Effector memory CD8-positive, alpha-beta T cell (primary cell): ENCODE measurements at regions not wholly inside any gene's neighbourhood (a gene's known extent, or its start where the extent isn't known, plus 50 kb on each side); places are given as distances from the start of the nearest gene placed in this dataset.
"Not testable (repeated sequence)": the region's sequence is repeated elsewhere in the genome, so short reads cannot be mapped to it uniquely, and the experiment has no call there.

Source experiments
- ATAC-seq: fragments of 150-1000 bp; cut with Tn5 transposase; replicated peaks from 2 replicates; pipeline ENCODE4 v1.10.0; 2021; ENCODE audit warnings: mild to moderate bottlenecking, moderate library complexity
- DNase-seq, 3 experiments: peaks; one replicate each; pipeline ENCODE4 v3.0.0; 2021
- H3K27ac Mint-ChIP-seq, 2 donors: one replicate each; pipeline ENCODE4 v1.8.0; 2022; ENCODE audit warnings: mild to moderate bottlenecking in 2 of 2, mixed read lengths in 2 of 2, moderate library complexity in 2 of 2
- H3K27me3 Mint-ChIP-seq, 2 donors: one replicate each; pipeline ENCODE4 v1.8.0; 2022; ENCODE audit warnings: mixed read lengths in 2 of 2
- H3K36me3 Mint-ChIP-seq: one replicate; pipeline ENCODE4 v1.8.0; 2022; ENCODE audit warnings: mild to moderate bottlenecking, moderate library complexity, mixed read lengths; ENCODE audit not compliant: insufficient read depth
- H3K4me1 Mint-ChIP-seq, 2 donors: one replicate each; pipeline ENCODE4 v1.8.0; 2022; ENCODE audit warnings: low read depth in 2 of 2, mixed read lengths in 2 of 2
- H3K4me3 Mint-ChIP-seq, 2 donors: one replicate each; pipeline ENCODE4 v1.8.0; 2022; ENCODE audit warnings: mild to moderate bottlenecking in 2 of 2, mixed read lengths in 2 of 2, moderate library complexity in 2 of 2
- H3K9me3 Mint-ChIP-seq, 2 donors: one replicate each; pipeline ENCODE4 v1.8.0; 2022; ENCODE audit warnings: mixed read lengths in 2 of 2

DNA sequence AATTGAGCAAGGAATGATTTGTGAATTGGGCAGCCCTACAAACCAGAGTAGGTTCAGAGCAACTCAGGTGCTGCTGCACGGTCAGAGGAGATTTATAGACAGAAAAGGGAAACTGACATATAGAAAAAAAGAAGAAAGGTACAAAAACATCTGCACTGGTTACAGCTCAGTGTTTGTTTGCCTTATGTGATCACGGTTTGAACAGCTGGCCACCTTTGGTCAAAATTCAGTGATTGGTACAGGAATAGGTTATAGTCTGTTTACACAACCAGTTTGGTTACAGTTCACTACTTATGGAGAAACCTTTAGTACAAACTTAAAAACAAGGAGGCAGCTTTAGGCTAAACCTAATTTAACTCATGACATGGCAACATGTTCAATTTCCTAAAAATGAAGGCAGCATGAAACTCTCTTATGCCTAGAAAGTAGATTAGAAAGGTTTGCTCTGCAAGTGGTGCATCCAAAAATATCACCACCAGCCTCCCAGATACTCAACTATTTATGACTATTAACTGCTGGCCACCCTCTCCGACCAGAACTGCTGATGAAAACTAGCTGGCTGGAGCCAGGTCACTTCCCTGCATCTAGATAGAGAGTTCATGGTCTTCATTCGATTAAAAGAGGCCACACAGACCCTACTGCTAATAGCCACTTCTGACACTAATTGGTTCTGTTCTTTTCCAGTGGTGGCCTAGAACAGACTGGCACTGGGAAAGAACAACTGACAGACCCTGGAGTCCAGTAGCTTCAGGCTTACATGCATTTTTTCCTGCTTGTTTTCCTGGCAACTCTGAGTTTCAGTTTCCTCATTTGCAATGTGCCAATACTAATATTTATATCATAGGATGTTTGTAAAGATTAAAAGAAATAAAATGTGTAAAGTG lies 548.0 kb downstream of the CCSER2 start:
- Mint-ChIP-seq H3K36me3 (no peaks in the 10 kb centered on the region), H3K4me1 (no peaks in the 10 kb centered on the region), H3K4me3 (no peak overlapping the region), H3K27me3 (no peaks in the 10 kb centered on the region), H3K9me3 (no peaks in the 10 kb centered on the region), H3K27ac (no peak overlapping the region)
- DNase-seq (no peak), ATAC-seq (no peak)

DNA sequence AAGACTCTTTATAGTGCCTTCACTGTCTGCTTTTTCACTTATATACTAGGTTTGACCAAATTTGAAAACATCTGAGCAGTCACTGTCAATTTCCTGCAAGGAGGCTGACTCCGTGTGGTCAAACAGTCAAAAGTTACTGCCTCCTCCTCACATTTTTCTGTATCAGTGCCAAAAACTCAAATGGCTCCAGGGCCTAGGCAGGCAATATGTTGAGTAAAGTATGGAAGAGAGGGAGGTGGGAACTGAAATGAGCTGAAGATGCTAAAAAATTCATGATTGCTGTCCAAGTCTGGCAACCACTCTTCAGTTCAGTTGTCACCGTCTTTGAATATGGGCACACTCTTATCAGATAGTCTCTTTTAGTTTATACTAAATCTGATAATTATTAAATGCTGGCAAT lies 551.6 kb downstream of the CCSER2 start:
- H3K27ac Mint-ChIP-seq = no peak overlapping the region
- no peak overlapping the region for H3K4me3 Mint-ChIP-seq
- H3K36me3 Mint-ChIP-seq = no peaks in the 10 kb centered on the region
- H3K27me3 Mint-ChIP-seq = no peaks in the 10 kb centered on the region
- no peak for ATAC-seq
- DNase-seq = no peak
- no peaks in the 10 kb centered on the region for H3K9me3 Mint-ChIP-seq
- H3K4me1 Mint-ChIP-seq = no peaks in the 10 kb centered on the region

DNA sequence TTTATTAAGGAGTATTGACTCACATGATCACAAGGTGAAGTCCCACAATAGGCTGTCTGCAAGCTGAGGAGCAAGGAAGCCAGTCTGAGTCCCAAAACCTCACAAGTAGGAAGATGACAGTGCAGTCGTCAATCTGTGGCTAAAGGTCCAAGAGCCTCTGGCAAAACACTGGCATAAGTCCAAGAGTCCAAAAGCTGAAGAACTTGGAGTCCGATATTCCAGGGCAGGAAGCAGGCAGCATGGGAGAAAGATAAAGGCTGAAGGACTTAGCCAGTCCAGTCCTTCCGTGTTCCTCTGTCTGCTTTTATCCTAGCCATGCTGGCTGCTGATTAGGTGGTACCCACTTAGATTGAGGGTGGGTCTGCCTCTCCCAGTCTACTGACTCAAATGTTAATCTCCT lies 553.3 kb downstream of the CCSER2 start:
- not testable (repeated sequence) for H3K27me3 Mint-ChIP-seq, H3K27ac Mint-ChIP-seq, H3K36me3 Mint-ChIP-seq

DNA sequence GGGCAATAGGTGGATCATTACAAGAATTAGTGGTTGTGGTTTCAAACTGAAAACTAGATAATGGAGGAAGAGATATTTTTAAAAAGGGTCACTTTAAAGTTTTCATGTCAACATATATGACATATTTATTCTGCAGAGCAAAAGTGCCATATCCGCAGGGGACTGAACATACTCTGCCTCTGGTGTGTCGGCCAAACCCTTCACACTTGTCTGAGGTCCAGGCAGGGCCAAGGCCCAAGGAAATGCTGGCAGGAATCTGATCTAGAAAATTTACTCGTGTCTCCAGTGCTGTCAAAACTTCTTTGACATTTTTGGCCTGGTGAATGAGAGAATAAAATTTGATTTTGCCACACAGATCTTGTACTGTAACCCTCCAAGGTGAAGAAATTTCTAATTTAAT lies 562.3 kb downstream of the CCSER2 start:
- no peak for ATAC-seq
- Mint-ChIP-seq H3K36me3 (no peaks in the 10 kb centered on the region), H3K27ac (no peak overlapping the region)

More for the DNA sequence above, 553.3 kb downstream of the CCSER2 start:
- not testable (repeated sequence) for H3K4me3 Mint-ChIP-seq, H3K9me3 Mint-ChIP-seq, DNase-seq, ATAC-seq, H3K4me1 Mint-ChIP-seq

DNA sequence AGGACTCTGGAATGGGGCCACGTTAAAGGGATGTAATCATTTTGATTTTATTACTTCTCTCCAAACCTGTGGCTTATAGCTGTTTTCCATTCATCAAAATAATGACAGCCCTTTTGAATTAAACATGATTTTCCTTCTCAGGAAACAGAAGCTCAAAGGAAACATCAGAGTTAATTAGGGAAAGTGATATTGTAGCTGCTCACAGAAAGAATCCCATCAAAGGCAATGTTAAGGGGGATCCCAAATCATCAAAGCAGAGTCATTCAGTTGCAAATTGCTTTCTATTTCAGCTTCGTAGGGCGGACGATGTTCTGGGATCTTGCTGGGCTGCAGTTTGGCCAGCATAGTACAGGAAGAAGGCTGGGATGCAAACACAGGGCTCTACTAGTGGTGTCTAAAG lies 563.2 kb downstream of the CCSER2 start:
- DNase-seq (no peak), ATAC-seq (no peak)
- Mint-ChIP-seq H3K36me3 (no peaks in the 10 kb centered on the region), H3K4me3 (no peak overlapping the region), H3K9me3 (peaks cover 0 to 2% of the 10 kb centered on the region in 2 donors), H3K27ac (no peak overlapping the region), H3K27me3 (no peaks in the 10 kb centered on the region), H3K4me1 (no peaks in the 10 kb centered on the region)

More for the DNA sequence above, 562.3 kb downstream of the CCSER2 start:
- peaks cover 0 to 2% of the 10 kb centered on the region in 2 donors for H3K9me3 Mint-ChIP-seq
- H3K27me3 Mint-ChIP-seq = no peaks in the 10 kb centered on the region
- DNase-seq = no peak
- no peak overlapping the region for H3K4me3 Mint-ChIP-seq
- H3K4me1 Mint-ChIP-seq = no peaks in the 10 kb centered on the region

DNA sequence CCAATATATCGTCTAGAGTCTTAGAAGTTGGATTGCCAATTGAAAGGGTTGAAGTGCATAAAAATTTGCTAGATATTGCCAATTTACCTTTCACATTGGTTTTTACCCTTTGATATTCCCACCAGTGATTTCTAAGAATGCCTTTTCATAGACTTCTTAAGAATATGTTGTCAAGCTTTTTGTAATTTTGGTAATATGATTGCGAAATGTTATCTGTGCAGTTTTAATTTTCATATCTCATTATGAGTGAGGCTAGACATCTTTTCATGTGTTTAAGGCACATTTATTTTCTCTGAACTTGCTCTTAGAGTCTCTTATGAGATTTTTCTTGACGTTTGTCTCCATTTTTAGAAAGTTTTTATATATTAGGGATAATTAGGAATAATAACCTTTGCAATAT lies 567.2 kb downstream of the CCSER2 start:
- no peak overlapping the region for H3K27ac Mint-ChIP-seq
- no peak overlapping the region for H3K4me3 Mint-ChIP-seq
- no peak for ATAC-seq
- no peak for DNase-seq
- peaks cover 0 to 2% of the 10 kb centered on the region in 2 donors for H3K9me3 Mint-ChIP-seq
- no peaks in the 10 kb centered on the region for H3K27me3 Mint-ChIP-seq
- no peaks in the 10 kb centered on the region for H3K4me1 Mint-ChIP-seq
- no peaks in the 10 kb centered on the region for H3K36me3 Mint-ChIP-seq

DNA sequence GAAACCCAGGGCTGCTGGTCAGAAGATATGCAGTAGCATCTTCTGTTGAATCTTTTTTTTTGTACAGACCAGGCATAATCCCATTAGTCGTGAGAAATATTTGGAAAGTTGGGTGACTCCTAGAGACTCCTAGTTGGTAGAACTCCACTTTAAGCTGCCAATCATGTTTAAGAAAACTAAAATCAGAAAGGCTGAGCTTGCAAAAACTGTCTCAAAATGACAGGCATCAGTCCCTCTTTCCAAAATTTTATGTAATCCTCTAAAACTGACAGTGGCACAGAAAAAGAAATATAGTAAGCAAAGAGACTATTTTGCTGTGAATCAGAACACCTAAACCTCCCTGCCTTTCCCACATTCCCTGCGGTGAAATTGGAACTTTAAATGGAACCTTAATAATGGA lies 568.5 kb downstream of the CCSER2 start:
- no peaks in the 10 kb centered on the region for H3K4me1 Mint-ChIP-seq
- ATAC-seq (no peak), DNase-seq (no peak)
- H3K27me3 Mint-ChIP-seq = no peaks in the 10 kb centered on the region
- H3K36me3 Mint-ChIP-seq = no peaks in the 10 kb centered on the region
- no peak overlapping the region for H3K4me3 Mint-ChIP-seq
- H3K9me3 Mint-ChIP-seq = peaks cover 0 to 3% of the 10 kb centered on the region in 2 donors
- no peak overlapping the region for H3K27ac Mint-ChIP-seq

DNA sequence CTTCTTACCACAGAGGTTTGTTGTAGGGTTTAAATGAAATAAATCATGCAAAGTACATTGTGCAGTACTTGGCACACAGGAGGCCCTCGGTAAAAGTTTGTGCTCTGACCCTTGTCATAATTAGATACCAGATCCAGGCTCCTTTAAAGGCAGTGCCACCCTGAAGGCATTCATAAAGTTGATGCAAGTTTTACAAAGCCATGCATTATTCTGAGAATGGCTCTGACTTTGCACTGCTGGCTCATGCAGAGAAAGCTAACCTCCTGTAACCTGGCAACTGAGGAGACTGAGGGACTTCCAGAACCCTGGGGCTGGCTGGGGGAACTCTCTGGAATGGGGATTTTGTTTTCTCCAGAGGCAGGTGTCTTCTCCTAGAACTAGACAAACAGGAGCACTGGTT lies 570.9 kb downstream of the CCSER2 start:
- Mint-ChIP-seq H3K27me3 (no peaks in the 10 kb centered on the region), H3K4me1 (no peaks in the 10 kb centered on the region)
- ATAC-seq = no peak

DNA sequence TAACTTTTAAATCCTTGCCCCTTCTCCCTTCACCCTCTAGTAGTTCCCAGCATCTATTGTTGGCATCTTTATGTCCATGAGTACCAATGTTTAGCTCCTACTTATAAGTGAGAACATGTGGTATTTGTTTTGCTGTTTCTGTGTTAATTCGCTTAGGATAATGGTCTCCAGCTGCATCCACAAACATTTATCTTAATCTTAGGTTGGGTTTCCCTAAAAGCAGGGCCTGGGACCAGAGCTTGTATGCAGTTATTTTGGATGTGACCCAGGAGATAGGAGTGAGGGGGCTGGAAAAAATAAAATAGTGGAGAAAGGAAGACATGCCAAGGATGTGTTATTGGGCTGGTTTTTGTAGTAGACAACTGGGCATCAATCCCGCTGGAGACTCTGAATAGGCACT lies 571.8 kb downstream of the CCSER2 start:
- no peaks in the 10 kb centered on the region for H3K27me3 Mint-ChIP-seq
- H3K27ac Mint-ChIP-seq = no peak overlapping the region

More for the DNA sequence above, 570.9 kb downstream of the CCSER2 start:
- Mint-ChIP-seq H3K36me3 (no peaks in the 10 kb centered on the region), H3K4me3 (no peak overlapping the region), H3K9me3 (peaks cover 0 to 2% of the 10 kb centered on the region in 2 donors), H3K27ac (no peak overlapping the region)
- DNase-seq = no peak

DNA sequence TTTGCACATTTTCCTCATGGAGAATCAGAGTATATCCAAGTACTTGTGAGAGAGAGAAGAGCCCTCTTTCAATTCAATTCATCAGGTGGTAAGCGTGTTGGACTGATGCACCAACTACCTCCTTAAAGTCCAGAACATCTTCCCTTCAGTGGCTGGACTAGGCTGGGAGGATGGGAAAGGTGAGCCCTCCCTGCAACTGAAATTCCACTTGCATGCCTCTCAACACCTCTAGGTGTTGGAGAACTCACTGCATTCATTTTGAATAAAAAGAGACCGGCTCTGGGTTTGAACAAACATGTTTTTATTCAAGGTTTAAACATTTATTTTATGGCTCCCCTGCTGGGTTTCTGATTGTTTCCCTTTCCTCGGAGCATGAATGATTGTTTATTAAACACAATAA lies 573.5 kb downstream of the CCSER2 start:
- H3K36me3 Mint-ChIP-seq = no peaks in the 10 kb centered on the region
- no peaks in the 10 kb centered on the region for H3K4me1 Mint-ChIP-seq
- H3K27me3 Mint-ChIP-seq = no peaks in the 10 kb centered on the region
- peaks cover 0 to 4% of the 10 kb centered on the region in 2 donors for H3K9me3 Mint-ChIP-seq
- DNase-seq (no peak), ATAC-seq (no peak)
- no peak overlapping the region for H3K4me3 Mint-ChIP-seq
- H3K27ac Mint-ChIP-seq = no peak overlapping the region

More for the DNA sequence above, 571.8 kb downstream of the CCSER2 start:
- ATAC-seq (no peak), DNase-seq (no peak)
- no peak overlapping the region for H3K4me3 Mint-ChIP-seq
- H3K9me3 Mint-ChIP-seq = peaks cover 0 to 2% of the 10 kb centered on the region in 2 donors
- H3K36me3 Mint-ChIP-seq = no peaks in the 10 kb centered on the region
- no peaks in the 10 kb centered on the region for H3K4me1 Mint-ChIP-seq

DNA sequence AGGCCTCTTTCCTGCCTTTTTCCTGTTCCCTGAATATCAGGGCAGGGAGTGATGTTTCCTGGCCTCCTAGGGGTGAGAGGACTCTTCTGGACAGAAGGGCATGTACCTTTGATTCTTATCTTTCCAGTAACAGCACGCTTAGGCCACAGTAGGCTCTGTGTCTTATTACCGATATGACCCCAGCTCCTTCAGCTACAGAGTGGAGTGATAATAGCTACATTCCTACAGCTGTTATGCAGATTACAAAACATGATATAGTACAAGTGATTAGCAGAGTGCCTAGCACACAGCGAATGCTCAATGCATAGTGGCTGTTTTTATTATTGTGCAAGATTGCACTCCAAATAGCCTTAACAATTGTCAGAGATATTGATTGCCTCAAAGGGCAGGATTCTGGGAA lies 574.2 kb downstream of the CCSER2 start:
- ATAC-seq (no peak), DNase-seq (no peak)
- Mint-ChIP-seq H3K36me3 (no peaks in the 10 kb centered on the region), H3K27me3 (no peaks in the 10 kb centered on the region), H3K9me3 (peaks cover 0 to 4% of the 10 kb centered on the region in 2 donors), H3K4me1 (no peaks in the 10 kb centered on the region), H3K4me3 (no peak overlapping the region), H3K27ac (no peak overlapping the region)

DNA sequence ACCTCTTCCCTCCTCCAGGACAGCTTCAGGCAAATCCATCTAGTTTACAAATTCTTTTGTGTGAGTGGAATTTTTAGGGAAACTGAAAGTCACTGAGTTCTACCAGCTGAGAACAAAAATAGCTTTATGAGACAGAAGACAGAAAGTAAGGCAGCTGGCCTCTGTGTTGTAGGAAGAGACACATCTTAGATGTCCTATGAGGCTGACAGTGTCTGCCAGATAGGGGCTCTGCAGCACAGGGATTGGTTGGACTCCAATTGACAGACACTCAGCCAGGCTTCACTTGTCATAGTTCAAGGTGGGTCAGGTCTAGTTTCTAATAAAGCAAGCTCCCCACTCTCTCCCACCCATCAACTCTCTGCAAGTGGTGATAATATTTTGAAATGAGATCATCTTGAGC lies 574.9 kb downstream of the CCSER2 start:
- Mint-ChIP-seq H3K4me1 (no peaks in the 10 kb centered on the region), H3K27ac (no peak overlapping the region), H3K9me3 (peaks cover 0 to 4% of the 10 kb centered on the region in 2 donors), H3K27me3 (no peaks in the 10 kb centered on the region), H3K4me3 (no peak overlapping the region), H3K36me3 (no peaks in the 10 kb centered on the region)
- DNase-seq = no peak
- ATAC-seq = no peak

DNA sequence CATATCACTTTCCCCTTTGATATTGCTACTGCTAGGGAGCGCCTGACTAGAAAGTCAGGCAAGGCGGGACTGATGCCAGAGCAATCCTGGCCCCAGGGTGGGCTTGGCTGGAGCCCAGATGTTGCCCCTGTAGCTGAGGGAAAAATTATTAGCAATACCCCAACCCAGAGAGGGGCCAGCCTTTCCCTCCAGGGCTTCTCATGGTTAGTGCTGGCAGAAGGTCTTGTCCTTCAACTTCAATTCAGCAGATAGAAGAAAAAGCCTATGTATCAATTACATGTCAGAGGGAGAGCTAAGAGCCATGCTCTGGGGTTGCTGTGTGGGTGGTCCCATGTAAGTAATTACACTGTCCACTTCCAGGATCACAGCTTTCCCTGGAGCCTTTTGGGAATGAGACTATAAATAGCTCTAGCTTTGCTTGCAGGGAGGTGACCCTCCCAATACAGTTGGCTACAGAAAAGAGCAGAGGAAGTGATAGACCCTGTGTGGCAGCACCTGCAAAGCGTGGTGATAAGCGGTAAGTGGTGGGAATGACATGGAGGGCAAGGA lies 579.1 kb downstream of the CCSER2 start:
- peaks cover 2 to 7% of the 10 kb centered on the region in 2 donors for H3K9me3 Mint-ChIP-seq

DNA sequence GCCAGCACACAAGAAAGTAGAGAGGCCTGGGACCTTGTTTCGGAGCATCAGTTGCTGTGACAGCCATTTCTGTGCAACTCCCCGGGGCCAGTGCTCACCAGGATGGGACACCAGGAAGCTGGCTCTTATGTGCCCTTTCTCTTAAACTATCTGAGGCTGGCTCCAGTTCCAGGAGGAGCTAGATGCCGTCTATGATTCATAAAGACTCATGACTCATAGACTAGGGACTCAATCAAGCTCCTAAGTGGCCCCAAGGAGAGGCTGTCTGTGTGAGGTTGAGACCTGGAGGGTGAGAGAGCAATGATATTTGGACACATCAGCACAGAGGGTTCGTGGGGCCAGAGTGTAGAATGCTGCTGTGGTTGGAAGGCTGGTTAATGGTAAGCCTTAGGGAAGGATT lies 580.1 kb downstream of the CCSER2 start:
- Mint-ChIP-seq H3K36me3 (no peaks in the 10 kb centered on the region), H3K4me3 (no peak overlapping the region)

More for the DNA sequence above, 579.1 kb downstream of the CCSER2 start:
- no peak for ATAC-seq
- no peak overlapping the region for H3K4me3 Mint-ChIP-seq
- H3K4me1 Mint-ChIP-seq = no peaks in the 10 kb centered on the region
- peak overlapping the region in 1 of 2 donors; percentile 54 for H3K27ac Mint-ChIP-seq
- no peaks in the 10 kb centered on the region for H3K27me3 Mint-ChIP-seq
- H3K36me3 Mint-ChIP-seq = no peaks in the 10 kb centered on the region
- DNase-seq = no peak

More for the DNA sequence above, 580.1 kb downstream of the CCSER2 start:
- Mint-ChIP-seq H3K4me1 (no peaks in the 10 kb centered on the region), H3K9me3 (peaks cover 2 to 9% of the 10 kb centered on the region in 2 donors), H3K27ac (no peak overlapping the region), H3K27me3 (no peaks in the 10 kb centered on the region)
- no peak for ATAC-seq
- no peak for DNase-seq
